GM12891 (cell line): ENCODE measurements at regions not wholly inside any gene's neighbourhood (a gene's known extent, or its start where the extent isn't known, plus 50 kb on each side); places are given as distances from the start of the nearest gene placed in this dataset.
"Not testable (repeated sequence)": the region's sequence is repeated elsewhere in the genome, so short reads cannot be mapped to it uniquely, and the experiment has no call there.

ENCODE experiments used
- DNase-seq: peaks from one replicate; pipeline ENCODE4 v3.0.0; 2011; ENCODE audit warnings: low spot score; ENCODE audit not compliant: insufficient read length
- FAIRE-seq: peaks from 2 replicates; lab custom pipeline; 2011; peaks lifted over from hg19 to GRCh38; lab: Jason Lieb, UNC
- PAX5 ChIP-seq: IDR thresholded peaks from 2 replicates; pipeline ENCODE4 v1.6.1; 2011; ENCODE audit warnings: low read length, moderate library complexity, mild to moderate bottlenecking; ENCODE audit not compliant: insufficient read depth, severe bottlenecking
- POLR2A ChIP-seq: IDR thresholded peaks from 2 replicates; pipeline ENCODE4 v1.6.1; 2011; ENCODE audit warnings: low read depth, low read length, control low read depth
- POLR2AphosphoS5 ChIP-seq: IDR thresholded peaks from 2 replicates; pipeline ENCODE4 v1.6.1; 2011; ENCODE audit warnings: low read depth, low read length, control low read depth
- POU2F2 ChIP-seq: IDR thresholded peaks from 2 replicates; pipeline ENCODE4 v1.6.1; 2011; ENCODE audit warnings: low read depth, mild to moderate bottlenecking, control low read depth, low read length, moderate library complexity
- SPI1 ChIP-seq: IDR thresholded peaks from 2 replicates; pipeline ENCODE4 v1.6.1; 2011; ENCODE audit warnings: low read depth, low read length, control low read depth
- TAF1 ChIP-seq: IDR thresholded peaks from 2 replicates; pipeline ENCODE4 v1.6.1; 2011; ENCODE audit warnings: low read depth, low read length, control low read depth

- DNase-seq: no peak
- FAIRE-seq: no peak
- TF ChIP-seq POLR2A (no peak), POU2F2 (no peak), TAF1 (no peak), POLR2AphosphoS5 (no peak), PAX5 (no peak), SPI1 (no peak)
These were observed 186.1 kb downstream of the ETAA1 start for GRCh38 chr2:67583185-67583584.

DNA sequence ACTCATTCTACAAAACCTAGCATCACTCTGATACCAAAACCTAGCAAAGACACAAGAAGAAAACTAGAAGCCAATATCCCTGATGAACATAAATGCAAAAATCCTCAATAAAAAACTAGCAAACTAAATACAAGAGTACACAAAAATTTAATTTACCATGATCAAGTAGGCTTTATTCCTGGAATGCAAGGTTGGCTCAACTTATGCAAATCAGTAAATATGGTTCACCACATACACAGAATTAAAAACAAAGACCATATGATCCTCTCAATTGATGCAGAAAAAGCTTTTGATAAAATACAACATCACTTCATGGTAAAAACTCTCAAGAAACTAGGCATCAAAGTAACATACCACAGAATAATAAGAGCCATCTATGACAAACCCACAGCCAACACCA, 188.3 kb downstream of the ETAA1 start:
- DNase-seq (no peak), FAIRE-seq (no peak)
- TF ChIP-seq POLR2A: no peak
- TF ChIP-seq PAX5: no peak
- TF ChIP-seq SPI1: no peak
- no peak for TF ChIP-seq TAF1
- TF ChIP-seq POU2F2: no peak
- TF ChIP-seq POLR2AphosphoS5: no peak

- FAIRE-seq, DNase-seq: not testable (repeated sequence)
These were observed 192.0 kb downstream of the ETAA1 start for GRCh38 chr2:67589121-67589520.

DNA sequence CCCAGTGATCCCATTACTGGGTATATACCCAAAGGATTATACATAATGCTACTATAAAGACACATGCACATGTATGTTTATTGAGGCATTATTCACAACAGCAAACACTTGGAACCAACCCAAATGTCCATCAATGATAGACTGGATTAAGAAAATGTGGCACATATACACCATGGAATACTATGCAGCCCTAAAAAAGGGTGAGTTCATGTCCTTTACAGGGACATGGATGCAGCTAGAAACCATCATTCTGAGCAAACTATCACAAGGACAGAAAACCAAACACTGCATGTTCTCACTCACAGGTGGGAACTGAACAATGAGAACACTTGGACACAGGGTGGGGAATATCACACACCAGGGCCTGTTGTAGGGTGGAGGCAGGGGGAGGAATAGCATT, 197.4 kb downstream of the ETAA1 start:
- DNase-seq, FAIRE-seq: not testable (repeated sequence)

- FAIRE-seq: no peak
These were observed 199.7 kb downstream of the ETAA1 start for GRCh38 chr2:67596871-67597270.

GRCh38 chr2:67599561-67599960, 202.4 kb downstream of the ETAA1 start:
- TF ChIP-seq TAF1: no peak
- no peak for TF ChIP-seq POU2F2
- TF ChIP-seq POLR2AphosphoS5: no peak
- TF ChIP-seq SPI1: no peak
- no peak for TF ChIP-seq POLR2A
- TF ChIP-seq PAX5: no peak

More at GRCh38 chr2:67596871-67597270, 199.7 kb downstream of the ETAA1 start:
- TF ChIP-seq TAF1 (no peak), SPI1 (no peak), POU2F2 (no peak), PAX5 (no peak), POLR2AphosphoS5 (no peak), POLR2A (no peak)
- no peak for DNase-seq

GRCh38 chr2:67600222-67600871, 203.2 kb downstream of the ETAA1 start:
- DNase-seq (no peak), FAIRE-seq (no peak)
- TF ChIP-seq POLR2AphosphoS5 (no peak), POLR2A (no peak), PAX5 (no peak), TAF1 (no peak), POU2F2 (no peak), SPI1 (no peak)

More at GRCh38 chr2:67599561-67599960, 202.4 kb downstream of the ETAA1 start:
- DNase-seq (no peak), FAIRE-seq (no peak)

DNA sequence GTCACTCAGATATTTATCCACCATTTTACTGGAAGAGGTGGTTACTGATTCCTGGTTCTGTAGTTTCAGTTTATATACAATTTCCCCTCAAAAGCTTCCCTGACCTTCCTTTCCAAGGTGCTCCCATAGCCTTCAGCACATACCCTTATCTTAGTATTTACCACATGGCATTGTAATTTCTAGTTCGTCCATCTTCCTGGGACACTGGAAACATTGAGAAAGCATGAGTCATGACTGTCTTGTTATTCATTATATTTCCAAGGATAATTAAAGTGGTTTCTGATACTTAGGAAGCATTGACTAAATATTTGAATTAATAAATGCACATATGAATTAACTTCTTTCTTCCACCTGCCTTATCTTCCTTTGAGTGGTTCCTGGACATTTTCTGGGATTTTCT, 203.8 kb downstream of the ETAA1 start:
- DNase-seq: no peak
- TF ChIP-seq POLR2A: no peak
- TF ChIP-seq SPI1: no peak
- no peak for TF ChIP-seq POLR2AphosphoS5
- TF ChIP-seq POU2F2: no peak
- no peak for TF ChIP-seq TAF1
- no peak for TF ChIP-seq PAX5
- no peak for FAIRE-seq

GRCh38 chr2:67604360-67604759, 207.2 kb downstream of the ETAA1 start:
- TF ChIP-seq PAX5 (no peak), TAF1 (no peak), POU2F2 (no peak), POLR2A (no peak), SPI1 (no peak), POLR2AphosphoS5 (no peak)
- FAIRE-seq (no peak), DNase-seq (no peak)

GRCh38 chr2:67612576-67613042, 215.5 kb downstream of the ETAA1 start:
- FAIRE-seq (no peak), DNase-seq (no peak)
- TF ChIP-seq PAX5: no peak
- TF ChIP-seq TAF1: no peak
- no peak for TF ChIP-seq POLR2AphosphoS5
- no peak for TF ChIP-seq POLR2A
- no peak for TF ChIP-seq POU2F2
- TF ChIP-seq SPI1: no peak

- FAIRE-seq (no peak), DNase-seq (no peak)
- TF ChIP-seq TAF1 (no peak), PAX5 (no peak), SPI1 (no peak), POLR2A (no peak)
These were observed 216.1 kb downstream of the ETAA1 start for GRCh38 chr2:67613227-67613626.

DNA sequence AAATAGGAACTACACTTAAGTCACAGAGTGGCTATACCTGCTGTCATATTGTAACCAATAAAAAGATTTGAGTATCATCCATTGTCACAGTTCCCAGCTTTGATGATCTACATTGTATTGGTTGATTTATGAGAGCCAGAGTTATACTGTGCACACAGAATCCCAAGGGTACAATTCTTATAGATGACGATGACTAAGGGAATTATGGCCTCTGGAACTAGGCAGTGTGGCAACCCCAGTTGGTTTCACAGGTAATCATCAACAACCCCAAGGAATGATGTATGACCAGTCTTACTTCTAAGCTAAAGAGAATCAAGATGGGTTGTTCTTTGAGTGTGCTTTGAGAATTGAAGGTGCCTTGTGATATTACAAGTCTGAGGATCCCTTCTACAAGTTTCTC, 217.3 kb downstream of the ETAA1 start:
- FAIRE-seq (no peak), DNase-seq (no peak)
- no peak for TF ChIP-seq POLR2A
- no peak for TF ChIP-seq PAX5
- TF ChIP-seq POLR2AphosphoS5: no peak
- TF ChIP-seq SPI1: no peak
- TF ChIP-seq TAF1: no peak
- no peak for TF ChIP-seq POU2F2
